ENCODE measurements at regions not wholly inside any gene's neighbourhood (a gene's known extent, or its start where the extent isn't known, plus 50 kb on each side); places are given as distances from the start of the nearest gene placed in this dataset.

DNA sequence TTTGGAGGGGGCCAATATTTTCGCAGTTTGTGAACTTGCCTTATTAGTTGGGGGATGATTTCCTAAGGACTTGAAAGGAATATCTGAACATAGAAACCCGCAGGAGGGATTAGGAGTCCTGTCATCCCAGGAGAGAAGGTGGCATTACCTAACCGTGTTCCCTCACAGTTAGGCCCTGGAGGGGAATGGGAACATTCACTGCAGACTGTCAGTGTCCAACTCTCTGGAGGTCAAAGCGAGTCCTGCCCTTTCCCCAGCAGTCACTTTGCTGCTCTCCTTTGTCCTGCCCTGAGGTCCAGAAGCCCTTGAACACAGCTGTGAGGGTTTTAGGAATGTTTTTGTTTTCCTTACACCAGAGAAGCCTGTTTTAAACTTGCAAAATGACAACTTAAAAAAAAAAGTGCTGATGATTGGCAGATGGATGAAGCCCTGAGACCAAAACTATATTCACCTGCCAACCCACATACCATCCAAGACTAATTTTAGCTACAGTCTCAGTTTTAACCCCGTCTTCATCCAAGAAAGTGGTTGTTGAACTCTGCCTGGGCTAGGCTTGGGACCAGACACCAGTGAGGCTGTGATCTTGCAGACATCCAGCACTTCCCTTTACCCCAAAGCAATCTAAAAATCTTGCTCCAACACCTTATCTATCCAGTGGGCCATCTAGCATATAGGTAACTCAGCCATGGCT is 90.5 kb upstream of the MEX3C start:
- no peak for DNase-seq
- H3K36me3 Mint-ChIP-seq = no peaks in the 10 kb centered on the region
- no peaks in the 10 kb centered on the region for H3K4me1 Mint-ChIP-seq
- CTCF ChIA-PET = no interaction called here
- peaks cover 7% of the 10 kb centered on the region for H3K27me3 Mint-ChIP-seq
- H3K27ac Mint-ChIP-seq = no peak overlapping the region
- ATAC-seq = no peak
- peaks cover 4% of the 10 kb centered on the region for H3K9me3 Mint-ChIP-seq (ENCODE audit: low read depth)
- no peak overlapping the region for H3K4me3 Mint-ChIP-seq

DNA sequence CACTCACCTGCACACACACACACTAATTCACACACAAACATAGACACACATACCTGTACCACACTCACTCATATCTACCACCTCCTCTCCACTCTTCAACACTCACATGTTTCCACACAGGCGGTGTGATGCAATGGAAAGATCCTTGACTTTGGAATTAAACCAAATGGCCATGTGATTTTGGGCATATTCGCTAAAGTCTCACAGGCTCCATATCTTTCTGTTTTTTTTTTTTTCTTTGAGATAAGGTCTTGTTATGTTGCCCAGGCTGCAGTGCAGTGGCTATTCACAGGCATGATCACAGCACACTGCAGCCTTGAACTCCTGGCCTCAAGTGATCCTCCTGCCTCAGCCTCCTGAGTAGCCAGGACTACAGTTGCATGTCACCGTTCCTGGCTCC is 91.1 kb upstream of the MEX3C start:
- H3K36me3 Mint-ChIP-seq = no peaks in the 10 kb centered on the region
- CTCF ChIA-PET = no interaction called here
- H3K9me3 Mint-ChIP-seq (ENCODE audit: low read depth) = peaks cover 4% of the 10 kb centered on the region
- no peak overlapping the region for H3K4me3 Mint-ChIP-seq
- no peaks in the 10 kb centered on the region for H3K4me1 Mint-ChIP-seq
- H3K27me3 Mint-ChIP-seq = peaks cover 12% of the 10 kb centered on the region
- DNase-seq (no peak), ATAC-seq (no peak)
- no peak overlapping the region for H3K27ac Mint-ChIP-seq

DNA sequence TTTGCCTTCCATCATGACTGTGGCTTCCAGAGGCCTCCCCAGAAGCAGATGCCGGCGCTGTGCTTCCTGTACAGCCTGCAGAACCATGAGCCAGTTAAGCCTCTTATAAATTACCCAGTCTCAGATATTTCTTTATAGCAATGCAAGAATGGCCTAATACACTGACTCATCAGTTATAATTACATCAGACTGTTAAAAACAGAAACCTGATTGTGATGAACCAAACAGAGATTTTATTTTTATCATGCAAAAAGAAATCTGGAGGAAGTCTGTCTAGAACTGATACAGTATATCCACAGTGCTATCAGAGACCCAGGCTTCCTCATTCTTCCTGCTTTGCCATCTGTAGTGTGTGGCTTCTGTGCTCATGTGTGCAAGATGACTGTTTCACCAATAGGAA is 93.4 kb upstream of the MEX3C start:
- no peak for DNase-seq
- no peak for ATAC-seq
- Mint-ChIP-seq H3K36me3 (no peaks in the 10 kb centered on the region), H3K4me1 (no peaks in the 10 kb centered on the region), H3K4me3 (no peak overlapping the region), H3K9me3 (ENCODE audit: low read depth) (peaks cover 4% of the 10 kb centered on the region), H3K27ac (no peak overlapping the region), H3K27me3 (peaks cover 11% of the 10 kb centered on the region)
- CTCF ChIA-PET = no interaction called here

- H3K4me1 Mint-ChIP-seq = no peaks in the 10 kb centered on the region
- CTCF ChIA-PET = no interaction called here
Measured at GRCh38 chr18:51300912-51301311, 103.4 kb upstream of the MEX3C start.

GRCh38 chr18:51301376-51301775 is 103.9 kb upstream of the MEX3C start:
- Mint-ChIP-seq H3K4me3 (no peak overlapping the region), H3K27me3 (peaks cover 15% of the 10 kb centered on the region), H3K4me1 (no peaks in the 10 kb centered on the region), H3K36me3 (peaks cover 1% of the 10 kb centered on the region), H3K27ac (no peak overlapping the region), H3K9me3 (ENCODE audit: low read depth) (peaks cover 2% of the 10 kb centered on the region)
- DNase-seq = no peak
- CTCF ChIA-PET = no interaction called here
- ATAC-seq = no peak

More at GRCh38 chr18:51300912-51301311, 103.4 kb upstream of the MEX3C start:
- Mint-ChIP-seq H3K9me3 (ENCODE audit: low read depth) (no peaks in the 10 kb centered on the region), H3K4me3 (no peak overlapping the region), H3K36me3 (peaks cover 1% of the 10 kb centered on the region), H3K27ac (no peak overlapping the region), H3K27me3 (peaks cover 11% of the 10 kb centered on the region)
- DNase-seq = no peak
- ATAC-seq = no peak

GRCh38 chr18:51316677-51317076 is 119.2 kb upstream of the MEX3C start:
- Mint-ChIP-seq H3K4me1 (no peaks in the 10 kb centered on the region), H3K4me3 (no peak overlapping the region), H3K27me3 (peaks cover 6% of the 10 kb centered on the region), H3K9me3 (ENCODE audit: low read depth) (no peaks in the 10 kb centered on the region), H3K36me3 (no peaks in the 10 kb centered on the region), H3K27ac (no peak overlapping the region)
- ATAC-seq = no peak
- CTCF ChIA-PET = interaction anchor here (0.6 kb wide), 1 partner anchor 578 kb away, joined by 3 read pairs; no protein-coding TSS in a partner anchor
- DNase-seq = no peak

- Mint-ChIP-seq H3K36me3 (no peaks in the 10 kb centered on the region), H3K4me1 (no peaks in the 10 kb centered on the region), H3K4me3 (no peak overlapping the region), H3K27ac (no peak overlapping the region), H3K9me3 (ENCODE audit: low read depth) (no peaks in the 10 kb centered on the region), H3K27me3 (peaks cover 16% of the 10 kb centered on the region)
- ATAC-seq = no peak
- DNase-seq = no peak
- CTCF ChIA-PET = no interaction called here
Measured at GRCh38 chr18:51321696-51322095, 124.2 kb upstream of the MEX3C start.

DNA sequence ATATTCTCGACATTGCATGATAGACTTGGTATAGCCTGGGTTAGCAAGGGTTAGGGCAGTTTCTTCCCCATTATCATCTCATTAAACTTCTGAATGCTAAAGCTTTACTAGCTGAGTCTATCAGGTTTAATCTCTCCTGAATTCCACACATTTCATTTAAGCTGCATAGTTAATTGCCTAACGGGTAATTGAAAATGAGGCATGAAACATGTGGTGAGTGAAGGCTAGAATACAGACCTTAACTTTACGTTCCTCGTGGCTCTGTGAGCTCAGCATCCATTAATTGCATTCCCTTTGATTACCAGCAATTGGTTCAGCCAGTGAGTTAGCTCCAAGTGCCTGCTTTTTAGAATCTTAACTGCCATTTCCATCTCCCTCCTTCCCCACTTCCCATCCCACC is 126.5 kb upstream of the MEX3C start:
- ATAC-seq (no peak), DNase-seq (no peak)
- peaks cover 17% of the 10 kb centered on the region for H3K27me3 Mint-ChIP-seq
- H3K4me1 Mint-ChIP-seq = no peaks in the 10 kb centered on the region
- CTCF ChIA-PET = no interaction called here
- H3K9me3 Mint-ChIP-seq (ENCODE audit: low read depth) = no peaks in the 10 kb centered on the region
- no peaks in the 10 kb centered on the region for H3K36me3 Mint-ChIP-seq
- no peak overlapping the region for H3K4me3 Mint-ChIP-seq
- no peak overlapping the region for H3K27ac Mint-ChIP-seq

- Mint-ChIP-seq H3K27me3 (peaks cover 15% of the 10 kb centered on the region), H3K4me1 (no peaks in the 10 kb centered on the region), H3K4me3 (no peak overlapping the region), H3K27ac (no peak overlapping the region), H3K36me3 (no peaks in the 10 kb centered on the region), H3K9me3 (ENCODE audit: low read depth) (no peaks in the 10 kb centered on the region)
- ATAC-seq (no peak), DNase-seq (no peak)
- CTCF ChIA-PET = interaction anchor here (1.0 kb wide), 1 partner anchor 12 kb away, joined by 3 read pairs; no protein-coding TSS in a partner anchor
Measured at GRCh38 chr18:51330148-51330547, 132.7 kb upstream of the MEX3C start.

DNA sequence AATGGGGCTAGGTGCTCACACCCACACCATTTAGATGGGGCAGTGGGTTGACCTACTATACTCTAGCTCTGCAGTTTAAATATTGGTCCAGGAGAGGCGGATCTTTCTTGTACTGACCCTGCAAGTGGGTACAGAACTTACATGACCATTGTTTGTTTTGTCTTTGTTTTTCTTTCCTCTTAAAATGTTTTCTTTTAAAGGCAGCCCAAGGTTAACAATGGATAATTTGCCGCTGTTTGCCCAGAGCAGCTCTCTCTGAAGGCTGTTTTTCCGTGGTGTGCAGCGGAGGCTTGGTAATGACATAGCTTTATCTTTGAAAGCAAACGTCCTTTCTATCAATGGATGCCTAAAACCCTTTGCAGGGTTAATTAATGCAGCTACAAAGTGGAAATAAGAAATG is 133.3 kb upstream of the MEX3C start:
- Mint-ChIP-seq H3K36me3 (no peaks in the 10 kb centered on the region), H3K27me3 (peaks cover 15% of the 10 kb centered on the region), H3K9me3 (ENCODE audit: low read depth) (no peaks in the 10 kb centered on the region), H3K4me3 (no peak overlapping the region), H3K27ac (no peak overlapping the region), H3K4me1 (no peaks in the 10 kb centered on the region)
- ATAC-seq (no peak), DNase-seq (no peak)
- CTCF ChIA-PET = no interaction called here

DNA sequence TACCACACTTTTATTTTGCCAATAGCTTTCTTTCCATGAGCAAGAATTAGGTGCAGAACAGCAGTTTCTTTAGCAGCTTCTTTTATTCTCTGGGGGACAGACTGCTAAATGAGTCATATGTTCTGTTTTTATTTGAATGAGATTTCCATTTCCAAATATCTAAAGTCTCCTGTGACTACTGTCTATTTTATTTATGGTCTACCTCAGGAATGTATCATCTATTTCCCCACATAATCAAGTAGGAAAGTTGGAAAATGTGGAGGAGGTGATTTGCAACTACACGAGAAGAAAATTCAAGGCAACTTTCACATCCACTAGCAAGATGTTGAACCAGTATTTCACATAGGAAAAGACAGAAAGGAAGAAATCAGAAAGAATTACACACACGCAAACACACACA is 139.9 kb upstream of the MEX3C start:
- no peak overlapping the region for H3K27ac Mint-ChIP-seq
- no peak overlapping the region for H3K4me3 Mint-ChIP-seq
- H3K4me1 Mint-ChIP-seq = peaks cover 7% of the 10 kb centered on the region
- H3K36me3 Mint-ChIP-seq = no peaks in the 10 kb centered on the region
- ATAC-seq = no peak
- CTCF ChIA-PET = no interaction called here
- H3K27me3 Mint-ChIP-seq = peaks cover 33% of the 10 kb centered on the region
- no peaks in the 10 kb centered on the region for H3K9me3 Mint-ChIP-seq (ENCODE audit: low read depth)
- no peak for DNase-seq

DNA sequence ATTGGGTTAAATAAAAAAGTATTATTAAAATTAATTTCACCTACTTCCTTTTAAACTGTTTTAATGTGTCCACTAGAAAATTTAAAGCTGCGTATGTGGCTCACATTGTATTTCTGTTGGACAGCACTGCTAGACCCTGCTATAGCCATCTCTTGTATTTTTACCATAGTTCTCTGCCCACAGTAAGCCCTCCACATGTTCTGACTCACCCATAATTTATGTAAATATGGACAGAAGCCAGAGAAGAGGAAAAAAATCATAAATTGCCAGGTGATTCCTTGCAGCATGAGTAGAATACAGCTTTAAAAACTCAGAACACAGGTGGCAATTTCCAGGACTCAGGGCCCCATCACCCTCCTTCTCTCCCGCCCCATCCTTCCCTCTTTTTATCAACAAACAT is 142.4 kb upstream of the MEX3C start:
- H3K27ac Mint-ChIP-seq = no peak overlapping the region
- ATAC-seq = no peak
- peaks cover 7% of the 10 kb centered on the region for H3K4me1 Mint-ChIP-seq

DNA sequence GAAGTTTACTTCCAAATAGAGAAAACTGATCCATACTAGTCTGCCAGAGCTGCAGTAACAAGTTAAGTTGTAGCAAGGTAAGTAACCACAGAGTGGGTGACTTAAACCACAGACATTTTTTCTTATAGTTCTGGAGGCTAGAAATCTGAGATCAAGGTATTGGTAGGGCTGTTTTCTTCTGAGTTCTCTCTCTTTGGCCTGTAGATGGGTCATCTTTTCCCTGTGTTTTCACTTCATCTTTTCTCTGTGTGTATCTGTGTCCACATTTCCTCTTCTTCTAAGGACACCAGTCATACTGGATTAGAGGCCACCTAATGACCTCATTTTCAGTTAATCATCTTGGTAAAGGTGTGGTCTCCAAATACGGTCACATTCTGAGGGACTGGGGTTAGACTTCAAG is 142.9 kb upstream of the MEX3C start:
- CTCF ChIA-PET = interaction anchor here (1.3 kb wide), 1 partner anchor 44 kb away, joined by 4 read pairs; no protein-coding TSS in a partner anchor

More for the DNA sequence above, 142.4 kb upstream of the MEX3C start:
- CTCF ChIA-PET = interaction anchor here (1.3 kb wide), 1 partner anchor 45 kb away, joined by 4 read pairs; no protein-coding TSS in a partner anchor
- Mint-ChIP-seq H3K9me3 (ENCODE audit: low read depth) (no peaks in the 10 kb centered on the region), H3K27me3 (peaks cover 34% of the 10 kb centered on the region), H3K4me3 (no peak overlapping the region), H3K36me3 (no peaks in the 10 kb centered on the region)
- no peak for DNase-seq

GRCh38 chr18:51342815-51343214 is 145.3 kb upstream of the MEX3C start:
- ATAC-seq (peak; percentile 36), DNase-seq (no peak)
- H3K4me3 Mint-ChIP-seq = no peak overlapping the region
- peaks cover 7% of the 10 kb centered on the region for H3K4me1 Mint-ChIP-seq
- H3K27me3 Mint-ChIP-seq = peaks cover 34% of the 10 kb centered on the region
- CTCF ChIA-PET = no interaction called here
- H3K9me3 Mint-ChIP-seq (ENCODE audit: low read depth) = no peaks in the 10 kb centered on the region
- no peak overlapping the region for H3K27ac Mint-ChIP-seq
- no peaks in the 10 kb centered on the region for H3K36me3 Mint-ChIP-seq

More for the DNA sequence above, 142.9 kb upstream of the MEX3C start:
- H3K4me3 Mint-ChIP-seq = no peak overlapping the region
- no peak overlapping the region for H3K27ac Mint-ChIP-seq
- H3K27me3 Mint-ChIP-seq = peaks cover 32% of the 10 kb centered on the region
- no peak for ATAC-seq
- H3K4me1 Mint-ChIP-seq = peaks cover 7% of the 10 kb centered on the region
- no peak for DNase-seq
- no peaks in the 10 kb centered on the region for H3K9me3 Mint-ChIP-seq (ENCODE audit: low read depth)
- no peaks in the 10 kb centered on the region for H3K36me3 Mint-ChIP-seq

Measured in activated CD8-positive, alpha-beta memory T cell treated with anti-CD3 and anti-CD28 coated beads, Interleukin-2, amount 10 ng/mL, durations not matched to agents 7 days and 5 days (primary cell).